ENCODE measurements at regions not wholly inside any gene's neighbourhood (a gene's known extent, or its start where the extent isn't known, plus 50 kb on each side); places are given as distances from the start of the nearest gene placed in this dataset.

- DNase-seq (ENCODE audit: low read depth, low spot score) = no peak
Observed at GRCh38 chr4:156710365-156711192, 261.0 kb downstream of the PDGFC start.

GRCh38 chr4:156705311-156705710 lies 266.3 kb downstream of the PDGFC start:
- no peak for DNase-seq (ENCODE audit: low read depth, low spot score)

- no peak for DNase-seq (ENCODE audit: low read depth, low spot score)
Observed at GRCh38 chr4:156695163-156695562, 276.4 kb downstream of the PDGFC start.

- DNase-seq (ENCODE audit: low read depth, low spot score) = no peak
Observed at GRCh38 chr4:156694413-156694812, 277.2 kb downstream of the PDGFC start.

- no peak for DNase-seq (ENCODE audit: low read depth, low spot score)
Observed at GRCh38 chr4:156693557-156693956, 278.0 kb downstream of the PDGFC start.

GRCh38 chr4:156692016-156692415 lies 279.6 kb downstream of the PDGFC start:
- no peak for DNase-seq (ENCODE audit: low read depth, low spot score)

GRCh38 chr4:156690572-156690971 lies 281.0 kb downstream of the PDGFC start:
- no peak for DNase-seq (ENCODE audit: low read depth, low spot score)

- peak; percentile 43 for DNase-seq (ENCODE audit: low read depth, low spot score)
Observed at GRCh38 chr4:156686120-156686519, 285.5 kb downstream of the PDGFC start.

- no peak for DNase-seq (ENCODE audit: low read depth, low spot score)
Observed at GRCh38 chr4:156685308-156685707, 286.3 kb downstream of the PDGFC start.

GRCh38 chr4:156677656-156678055 lies 293.9 kb downstream of the PDGFC start:
- no peak for DNase-seq (ENCODE audit: low read depth, low spot score)

- DNase-seq (ENCODE audit: low read depth, low spot score) = peak; percentile 6
Observed at GRCh38 chr4:156677131-156677531, 294.5 kb downstream of the PDGFC start.

GRCh38 chr4:156676116-156676851 lies 295.3 kb downstream of the PDGFC start:
- no peak for DNase-seq (ENCODE audit: low read depth, low spot score)

GRCh38 chr4:156673483-156673882 lies 298.1 kb downstream of the PDGFC start:
- DNase-seq (ENCODE audit: low read depth, low spot score) = no peak

- DNase-seq (ENCODE audit: low read depth, low spot score) = no peak
Observed at GRCh38 chr4:156672492-156673305, 298.9 kb downstream of the PDGFC start.

- peak; percentile 9 for DNase-seq (ENCODE audit: low read depth, low spot score)
Observed at GRCh38 chr4:156665780-156666366, 305.7 kb downstream of the PDGFC start.

GRCh38 chr4:156663663-156664062 lies 307.9 kb downstream of the PDGFC start:
- no peak for DNase-seq (ENCODE audit: low read depth, low spot score)

- DNase-seq (ENCODE audit: low read depth, low spot score) = no peak
Observed at GRCh38 chr4:156662921-156663320, 308.7 kb downstream of the PDGFC start.

GRCh38 chr4:156661555-156661954 lies 310.0 kb downstream of the PDGFC start:
- DNase-seq (ENCODE audit: low read depth, low spot score) = no peak

- no peak for DNase-seq (ENCODE audit: low read depth, low spot score)
Observed at GRCh38 chr4:156660465-156660864, 311.1 kb downstream of the PDGFC start.

- DNase-seq (ENCODE audit: low read depth, low spot score) = no peak
Observed at GRCh38 chr4:156659983-156660382, 311.6 kb downstream of the PDGFC start.

- no peak for DNase-seq (ENCODE audit: low read depth, low spot score)
Observed at GRCh38 chr4:156659570-156659969, 312.0 kb downstream of the PDGFC start.

GRCh38 chr4:156656896-156657295 lies 314.7 kb downstream of the PDGFC start:
- no peak for DNase-seq (ENCODE audit: low read depth, low spot score)
